HG02870 (cell line): ENCODE measurements at regions not wholly inside any gene's neighbourhood (a gene's known extent, or its start where the extent isn't known, plus 50 kb on each side); places are given as distances from the start of the nearest gene placed in this dataset.
"Not testable (repeated sequence)": the region's sequence is repeated elsewhere in the genome, so short reads cannot be mapped to it uniquely, and the experiment has no call there.

ENCODE experiments used
- ATAC-seq: cut with Tn5 transposase; IDR thresholded peaks from one replicate; pipeline ENCODE4 v1.9.1; 2021; ENCODE audit warnings: mild to moderate bottlenecking, moderate library complexity; ENCODE audit not compliant: unreplicated experiment

DNA sequence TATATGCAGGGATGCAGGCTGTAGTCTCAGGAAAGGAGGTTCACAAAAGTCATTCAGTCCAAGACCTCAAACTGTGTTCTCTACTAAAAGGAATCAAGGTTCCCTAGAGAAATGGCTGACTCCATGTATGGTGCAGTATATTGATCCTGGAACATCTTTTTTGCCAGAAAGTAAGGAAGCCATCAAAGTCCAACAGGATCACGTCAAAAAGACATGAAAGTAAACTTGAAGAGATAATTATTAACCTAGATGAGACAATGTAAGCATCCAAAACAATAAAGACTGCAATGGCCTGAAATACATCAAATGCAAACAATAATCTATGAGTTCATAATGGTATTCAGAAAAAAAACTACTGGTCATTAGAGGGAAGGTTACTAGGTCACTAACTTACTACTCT is 115.6 kb upstream of the FABP2 start:
- ATAC-seq, result not testable (repeated sequence)

GRCh38 chr4:119408561-119409224 is 86.8 kb upstream of the FABP2 start:
- not testable (repeated sequence) for ATAC-seq

DNA sequence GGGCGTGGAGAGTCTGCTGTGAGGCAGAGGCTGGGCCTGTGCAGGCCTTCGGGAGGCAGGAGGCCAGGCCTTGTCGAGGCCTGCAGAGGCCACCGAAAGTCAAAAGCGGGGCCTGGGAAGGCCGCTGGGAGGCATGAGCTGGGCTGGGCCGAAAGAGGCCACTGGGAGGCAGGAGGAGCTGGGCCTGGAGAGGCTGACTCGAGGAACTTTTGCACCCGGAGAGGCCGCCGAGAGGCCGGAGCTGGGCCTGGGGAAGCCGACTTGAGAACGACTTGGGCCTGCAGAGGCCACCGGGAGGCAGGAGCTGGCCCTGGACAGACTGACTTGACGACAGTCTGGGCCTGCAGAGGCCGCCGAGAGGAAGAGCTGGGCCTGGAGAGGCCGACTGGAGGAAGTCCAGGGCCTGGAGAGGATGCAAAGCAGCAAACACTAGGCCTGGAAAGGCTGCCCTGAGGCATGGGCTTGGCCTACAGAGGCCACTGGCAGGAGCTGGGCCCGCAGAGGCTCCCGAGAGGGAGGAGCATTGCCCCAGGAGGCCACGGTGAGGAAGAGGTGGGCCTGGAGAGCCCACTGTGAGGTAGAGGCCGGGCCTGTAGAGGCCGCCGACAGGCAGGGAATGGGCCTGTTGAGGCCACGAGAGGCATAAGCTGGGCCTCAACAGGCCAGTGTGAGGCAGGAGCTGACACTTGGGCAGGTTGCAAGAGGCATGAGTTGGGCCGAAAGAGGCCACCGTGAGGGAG is 85.0 kb upstream of the FABP2 start:
- ATAC-seq, result not testable (repeated sequence)

GRCh38 chr4:119406041-119406440 is 84.1 kb upstream of the FABP2 start:
- not testable (repeated sequence) for ATAC-seq

DNA sequence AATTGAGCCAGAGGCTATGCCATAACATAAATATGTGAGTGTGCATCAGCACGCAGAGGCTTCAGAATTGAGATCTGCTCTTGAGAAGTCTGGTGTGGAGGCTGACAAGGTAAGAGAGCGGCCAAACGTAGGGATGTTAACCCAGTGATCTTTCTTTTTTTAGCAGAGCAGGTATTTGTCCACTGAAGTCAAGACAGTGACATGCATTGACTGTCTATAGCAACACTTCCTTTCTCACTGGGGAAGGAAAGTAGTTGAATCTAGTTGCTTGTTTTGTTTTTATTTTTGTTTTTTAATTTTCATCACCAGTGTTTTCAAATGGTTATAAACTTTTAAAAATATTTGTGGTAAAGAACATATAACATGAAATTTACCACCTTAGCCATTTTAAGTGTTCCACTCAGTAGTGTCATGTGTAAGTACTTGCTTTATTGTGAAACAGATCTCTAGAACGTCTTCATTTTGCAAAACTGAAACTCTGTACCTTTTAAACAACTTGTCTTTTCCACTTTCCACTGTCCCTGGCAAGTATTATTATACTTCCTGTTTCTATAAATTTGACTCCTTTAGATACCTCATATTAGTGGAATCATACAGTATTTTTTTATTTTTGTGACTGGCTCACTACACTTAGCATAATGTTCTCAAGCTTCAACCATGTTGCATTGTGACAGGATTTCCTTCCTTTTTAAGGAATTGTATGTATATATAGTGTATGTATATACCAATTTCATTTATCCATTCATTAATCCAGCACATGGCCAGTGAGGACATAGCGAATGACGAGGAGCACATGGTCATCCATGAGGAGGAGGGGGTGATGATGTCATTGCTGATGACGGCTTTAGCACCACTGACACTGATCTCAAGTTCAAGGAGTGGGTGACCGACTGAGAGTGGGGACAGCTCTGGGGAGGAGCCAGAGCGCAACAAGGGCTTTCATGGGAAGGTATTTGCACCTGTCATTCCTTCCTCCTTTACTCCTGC is 80.7 kb upstream of the FABP2 start:
- peak; percentile 79 for ATAC-seq

GRCh38 chr4:119395701-119396100 is 73.8 kb upstream of the FABP2 start:
- ATAC-seq, result not testable (repeated sequence)

DNA sequence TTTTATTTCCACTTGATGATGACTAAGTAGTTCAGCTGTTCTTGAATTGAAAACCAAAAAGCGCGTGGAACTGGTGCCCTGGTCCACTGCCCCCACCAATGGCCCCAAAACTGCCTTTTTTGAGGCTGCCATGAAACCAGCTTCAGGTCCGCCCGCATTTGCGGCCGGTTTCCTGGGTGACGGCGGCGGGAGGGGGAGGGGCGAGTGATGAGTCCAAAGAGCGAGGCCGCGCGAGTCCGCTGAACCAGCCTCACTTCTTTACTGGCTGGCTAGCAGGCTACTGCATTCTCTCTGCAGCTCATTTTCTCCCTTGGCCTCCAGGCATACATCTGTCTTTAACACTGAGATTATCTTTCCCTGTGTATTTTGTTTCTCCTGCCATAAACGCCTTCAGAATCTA is 72.9 kb upstream of the FABP2 start:
- ATAC-seq, result no peak

DNA sequence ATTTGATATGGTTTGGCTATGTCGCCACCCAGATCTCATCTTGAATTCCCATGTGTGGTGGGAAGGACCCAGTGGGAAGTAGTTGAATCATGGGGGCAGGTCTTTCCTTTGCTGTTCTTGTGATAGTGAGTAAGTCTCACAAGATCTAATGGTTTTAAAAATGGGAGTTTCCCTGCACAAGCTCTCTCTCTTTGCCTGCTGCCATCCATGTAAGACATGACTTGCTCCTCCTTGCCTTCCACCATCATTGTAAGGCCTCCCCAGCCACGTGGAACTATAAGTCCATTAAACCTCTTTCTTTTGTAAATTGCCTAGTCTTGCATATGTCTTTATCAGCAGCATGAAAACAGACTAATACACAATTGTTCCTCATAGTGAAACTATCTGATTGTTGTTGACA is 66.9 kb upstream of the FABP2 start:
- not testable (repeated sequence) for ATAC-seq

GRCh38 chr4:119374616-119375015 is 52.7 kb upstream of the FABP2 start:
- not testable (repeated sequence) for ATAC-seq

DNA sequence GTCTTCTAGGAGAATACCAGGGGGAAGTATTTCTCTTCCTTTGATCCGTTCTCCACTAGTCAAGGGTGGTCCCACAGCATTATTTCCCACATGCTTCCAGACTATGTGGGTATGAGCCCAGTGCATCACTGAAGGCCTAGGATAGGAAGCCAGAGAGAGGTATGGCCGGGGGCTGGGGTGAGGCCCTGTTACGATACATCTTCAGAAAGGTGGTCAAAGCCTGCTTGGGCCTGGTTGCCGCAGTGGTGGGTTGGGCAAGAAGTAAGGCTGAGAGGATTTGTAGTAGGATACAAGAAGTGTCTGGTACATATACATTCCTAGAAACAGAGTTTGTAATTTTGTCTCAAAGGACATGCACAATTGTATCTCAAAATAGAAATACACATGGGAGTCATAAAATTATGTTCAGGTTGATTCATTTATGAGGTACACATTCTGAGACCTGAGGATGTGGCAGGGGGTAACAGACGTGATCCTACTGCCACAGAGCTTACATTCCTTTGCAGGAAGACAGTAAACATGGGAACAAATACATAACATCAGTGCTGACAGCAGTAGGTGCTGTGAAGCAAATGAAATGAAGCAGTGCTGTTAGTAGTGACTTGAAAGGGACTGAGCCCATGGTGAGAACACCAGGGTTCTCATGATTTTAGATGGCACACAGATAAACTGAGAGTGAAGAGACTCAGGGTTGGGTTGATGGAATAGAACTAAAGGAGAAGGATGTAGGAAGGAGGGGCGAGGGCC is 50.6 kb upstream of the FABP2 start:
- not testable (repeated sequence) for ATAC-seq
